ENCODE measurements at regions not wholly inside any gene's neighbourhood (a gene's known extent, or its start where the extent isn't known, plus 50 kb on each side); places are given as distances from the start of the nearest gene placed in this dataset.

DNA sequence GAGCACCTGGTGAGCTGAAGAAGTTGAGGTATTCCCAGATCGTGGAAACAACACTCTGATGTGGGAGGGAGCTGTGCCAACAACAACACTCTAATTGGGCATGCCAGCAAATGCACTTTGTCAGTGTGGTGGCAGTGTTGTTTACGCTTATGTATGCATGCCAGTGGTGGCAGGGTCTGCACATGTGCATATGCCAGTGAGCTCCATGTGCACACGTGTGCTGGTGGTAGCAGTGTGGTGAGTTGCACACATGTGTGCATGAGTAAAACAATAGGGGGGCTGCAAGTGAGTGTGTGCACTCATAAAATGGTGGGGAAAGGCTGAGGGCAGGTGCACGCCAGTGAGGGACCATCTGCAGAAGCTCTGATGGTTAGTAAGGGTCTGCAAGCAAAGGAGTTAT is 134.2 kb downstream of the DMRTA1 start:
- no peak for DNase-seq
- no peak overlapping the region for H3K4me3 ChIP-seq
- 62 to 79% methylated on average over 3 of the region's 4 CpGs for whole genome bisulfite sequencing, 2 donors
- TF ChIP-seq POLR2A (IDR thresholded peaks at IDR 0.05) = no peak
- TF ChIP-seq CTCF (IDR thresholded peaks at IDR 0.05) = no peak
- intact Hi-C loops (cut with DNase I) = no loop called here
- H3K36me3 ChIP-seq = no peaks in the 10 kb centered on the region
- H3K4me1 ChIP-seq = no peaks in the 10 kb centered on the region
- H3K27ac ChIP-seq = no peak overlapping the region
- H3K9me3 ChIP-seq = peaks cover 0 to 9% (median 9%) of the 10 kb centered on the region in 3 donors
- H3K27me3 ChIP-seq = no peaks in the 10 kb centered on the region

DNA sequence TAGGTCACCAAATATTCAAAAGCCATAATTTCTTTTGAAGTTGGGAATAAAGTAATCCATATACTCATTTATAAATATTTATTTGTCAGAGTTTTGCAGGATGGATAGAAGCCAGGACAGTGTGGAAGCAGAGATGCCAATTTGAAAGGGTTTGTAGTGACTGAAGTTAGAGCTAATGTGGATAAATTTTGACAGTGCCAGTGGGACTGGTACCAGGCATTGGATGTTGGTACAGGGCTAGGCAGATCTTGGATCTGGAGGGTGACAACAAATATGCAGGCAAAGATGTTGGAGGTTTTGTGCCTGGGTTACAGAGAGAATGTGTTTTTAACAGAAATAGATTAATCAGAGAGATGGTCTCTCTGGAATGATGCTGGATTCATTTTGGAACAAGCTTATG is 135.6 kb downstream of the DMRTA1 start:
- Histone ChIP-seq H3K27me3 (no peaks in the 10 kb centered on the region), H3K4me1 (no peaks in the 10 kb centered on the region), H3K36me3 (no peaks in the 10 kb centered on the region), H3K27ac (no peak overlapping the region), H3K9me3 (peaks cover 0 to 9% (median 9%) of the 10 kb centered on the region in 3 donors), H3K4me3 (no peak overlapping the region)
- intact Hi-C loops (cut with DNase I) = no loop called here
- no peak for TF ChIP-seq CTCF (IDR thresholded peaks at IDR 0.05)
- TF ChIP-seq POLR2A (IDR thresholded peaks at IDR 0.05) = no peak
- DNase-seq = no peak

DNA sequence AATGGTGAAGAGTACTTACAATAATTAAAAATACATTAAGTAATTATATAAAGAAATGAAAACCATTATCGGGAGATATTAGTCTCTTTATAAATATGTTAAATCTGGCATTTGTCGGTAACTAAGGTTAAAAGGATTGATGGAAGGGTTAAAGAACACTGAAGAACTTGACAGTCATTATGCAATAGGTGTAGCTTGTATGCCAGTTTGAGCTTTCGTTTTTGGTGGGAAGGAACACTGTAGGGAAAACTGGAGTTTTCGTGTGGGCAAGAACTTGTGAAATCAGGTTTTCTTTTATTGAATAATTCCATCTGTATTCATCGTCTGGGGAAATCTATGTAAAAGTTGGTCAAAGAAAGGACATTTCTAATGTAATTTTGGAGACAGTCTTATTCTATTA is 142.3 kb downstream of the DMRTA1 start:
- WGBS, 2 donors = 77 to 79% methylated on average over 5 of the region's 5 CpGs
- Histone ChIP-seq H3K9me3 (no peaks in the 10 kb centered on the region), H3K4me3 (no peak overlapping the region), H3K36me3 (no peaks in the 10 kb centered on the region), H3K27me3 (no peaks in the 10 kb centered on the region), H3K4me1 (no peaks in the 10 kb centered on the region), H3K27ac (no peak overlapping the region)
- DNase-seq = no peak
- TF ChIP-seq CTCF (IDR thresholded peaks at IDR 0.05) (no peak), POLR2A (IDR thresholded peaks at IDR 0.05) (no peak)
- intact Hi-C loops (cut with DNase I) = no loop called here

GRCh38 chr9:22590336-22591033 is 143.9 kb downstream of the DMRTA1 start:
- H3K36me3 ChIP-seq = no peaks in the 10 kb centered on the region
- no peak for TF ChIP-seq POLR2A (IDR thresholded peaks at IDR 0.05)
- TF ChIP-seq CTCF (IDR thresholded peaks at IDR 0.05) = no peak

GRCh38 chr9:22595805-22596204 is 149.2 kb downstream of the DMRTA1 start:
- DNase-seq = no peak
- intact Hi-C loops (cut with DNase I) = no loop called here
- Histone ChIP-seq H3K27ac (no peak overlapping the region), H3K9me3 (no peaks in the 10 kb centered on the region), H3K4me3 (no peak overlapping the region), H3K27me3 (no peaks in the 10 kb centered on the region), H3K4me1 (no peaks in the 10 kb centered on the region), H3K36me3 (no peaks in the 10 kb centered on the region)
- TF ChIP-seq POLR2A (IDR thresholded peaks at IDR 0.05) = no peak
- TF ChIP-seq CTCF (IDR thresholded peaks at IDR 0.05) = no peak
- 75 to 90% methylated on average over 2 to 3 of the region's 3 CpGs for WGBS, 2 donors

More at GRCh38 chr9:22590336-22591033, 143.9 kb downstream of the DMRTA1 start:
- H3K4me1 ChIP-seq = no peaks in the 10 kb centered on the region
- no peak overlapping the region for H3K4me3 ChIP-seq
- H3K27ac ChIP-seq = no peak overlapping the region
- DNase-seq = no peak
- H3K27me3 ChIP-seq = no peaks in the 10 kb centered on the region
- intact Hi-C loops (cut with DNase I) = no loop called here
- 84 to 95% methylated on average over 1 of the region's 1 CpG for WGBS, 2 donors
- H3K9me3 ChIP-seq = no peaks in the 10 kb centered on the region
